ENCODE measurements at regions not wholly inside any gene's neighbourhood (a gene's known extent, or its start where the extent isn't known, plus 50 kb on each side); places are given as distances from the start of the nearest gene placed in this dataset.

DNA sequence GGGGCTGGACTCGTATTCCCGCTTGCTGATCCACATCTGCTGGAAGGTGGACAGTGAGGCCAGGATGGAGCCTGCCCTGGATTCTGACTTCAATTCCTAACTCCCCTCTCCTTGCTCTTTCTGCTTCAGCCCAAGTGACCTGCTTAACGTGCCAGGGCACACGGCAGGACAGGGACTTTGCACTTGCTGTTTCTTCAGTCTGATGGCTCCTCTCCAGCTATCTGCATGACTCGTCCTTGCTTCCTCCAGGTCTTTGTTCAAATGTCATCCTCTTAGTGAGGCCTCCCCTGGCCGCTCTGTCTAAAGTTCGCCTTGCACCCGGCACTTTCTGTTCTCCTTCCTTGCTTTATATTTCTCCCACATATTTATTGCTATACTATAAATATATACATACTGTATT is 357.6 kb downstream of the MTX2 start:
- TF ChIP-seq KDM5A (IDR thresholded peaks at IDR 0.05), result no peak
- TF ChIP-seq CBX2 (IDR thresholded peaks at IDR 0.05; ENCODE audit: borderline replicate concordance, low read depth), result no peak
- no peak for TF ChIP-seq CHD2 (IDR thresholded peaks at IDR 0.05; ENCODE audit: low read length, partially characterized antibody)
- no peak for TF ChIP-seq REST (IDR thresholded peaks at IDR 0.05)
- TF ChIP-seq CHD4 (IDR thresholded peaks at IDR 0.05; ENCODE audit: borderline replicate concordance), result no peak
- no peak for TF ChIP-seq JUNB (IDR thresholded peaks at IDR 0.05)
- TF ChIP-seq JUN (IDR thresholded peaks at IDR 0.05), result no peak
- no peak for TF ChIP-seq NPAS2 (CRISPR knock-in tag; IDR thresholded peaks at IDR 0.05; ENCODE audit: borderline replicate concordance)
- TF ChIP-seq POLR2A (IDR thresholded peaks at IDR 0.05; ENCODE audit: low read length), result no peak
- no peak for TF ChIP-seq CBX8 (IDR thresholded peaks at IDR 0.05)
- no peak for TF ChIP-seq CTCF (IDR thresholded peaks at IDR 0.05)
- TF ChIP-seq, protein P1, sequence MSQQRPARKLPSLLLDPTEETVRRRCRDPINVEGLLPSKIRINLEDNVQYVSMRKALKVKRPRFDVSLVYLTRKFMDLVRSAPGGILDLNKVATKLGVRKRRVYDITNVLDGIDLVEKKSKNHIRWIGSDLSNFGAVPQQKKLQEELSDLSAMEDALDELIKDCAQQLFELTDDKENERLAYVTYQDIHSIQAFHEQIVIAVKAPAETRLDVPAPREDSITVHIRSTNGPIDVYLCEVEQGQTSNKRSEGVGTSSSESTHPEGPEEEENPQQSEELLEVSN (IDR thresholded peaks at IDR 0.05; ENCODE audit: borderline replicate concordance, low read depth), result no peak
- TF ChIP-seq USF2 (IDR thresholded peaks at IDR 0.05), result no peak
- no peak for TF ChIP-seq MAX (IDR thresholded peaks at IDR 0.05)

Data from A549 (cell line).